Psoas muscle (tissue), 7 donors: ENCODE measurements at regions not wholly inside any gene's neighbourhood (a gene's known extent, or its start where the extent isn't known, plus 50 kb on each side); places are given as distances from the start of the nearest gene placed in this dataset.

ENCODE experiments used
- ATAC-seq, 4 donors: fragments of 200-7000 bp; cut with Tn5 transposase; one replicate each; pipeline ENCODE4 v1.9.1; 2020; ENCODE audit warnings: moderate library complexity in 3 of 4, mild to moderate bottlenecking in 2 of 4
- DNase-seq, 2 donors: peaks; one replicate each; pipeline ENCODE4 v3.0.0-alpha.2; 2020
- H3K27ac ChIP-seq: fragments of 200-600 bp; one replicate; pipeline ENCODE4 v1.8.0; 2022
- H3K27me3 ChIP-seq, 3 donors: fragments of 200-600 bp in 1 of 3; one replicate each; pipeline versions ENCODE4 v1.6.1 to v1.8.0; 2013 to 2022; ENCODE audit warnings: low read length in 2 of 3, mild to moderate bottlenecking in 2 of 3, moderate library complexity in 1 of 3; ENCODE audit not compliant: insufficient read depth in 3 of 3
- H3K36me3 ChIP-seq, 2 donors: fragments of 200-600 bp in 1 of 2; one replicate each; pipeline versions ENCODE4 v1.6.1 to v1.8.0; 2013 to 2022; ENCODE audit warnings: low read depth in 1 of 2, mild to moderate bottlenecking in 1 of 2, moderate library complexity in 1 of 2; ENCODE audit not compliant: insufficient read depth in 1 of 2
- H3K4me1 ChIP-seq: fragments of 200-600 bp; one replicate; pipeline ENCODE4 v1.8.0; 2022
- H3K4me3 ChIP-seq: fragments of 200-600 bp; one replicate; pipeline ENCODE4 v1.8.0; 2022; ENCODE audit warnings: mild to moderate bottlenecking
- H3K9me3 ChIP-seq: fragments of 200-600 bp; one replicate; pipeline ENCODE4 v1.8.0; 2022
- CTCF ChIP-seq: fragments of 200-600 bp; IDR thresholded peaks from one replicate; pipeline ENCODE4 v1.8.0; 2022; ENCODE audit warnings: antibody characterized with exemption
- WGBS, 3 donors: extraction: QIAGEN DNeasy Blood & Tissue Kit; methylation state at CpG; one replicate each; pipeline versions ENCODE4 v1.1.6 to v1.1.7; 2013; 5-methylcytosine and 5-hydroxymethylcytosine counted together
- intact Hi-C, 2 donors: fragments of 100-400 bp; cut with DNase I; formaldehyde crosslinking; loops; one replicate each; pipeline versions ENCODE4 v1.11.0 to v1.14.2; 2022
- donor health status: healthy with polysubstance abuse.
- donor health status: DM: no; HTN: no; CAD: no; lungs with moderate emphysema.
- donor health status: Bipolar disorder and iron deficiency.
- donor health status: healthy.
- donor health status: DM: yes; HTN: yes; CAD: no.
- donor health status: DM: no; HTN: no; CAD: no.
- donor health status: DM: yes; HTN: yes; CAD: no.

- DNase-seq (no peak), ATAC-seq (no peak)
- Histone ChIP-seq H3K27me3 (no peaks in the 10 kb centered on the region), H3K4me1 (no peaks in the 10 kb centered on the region), H3K36me3 (no peaks in the 10 kb centered on the region), H3K4me3 (no peak overlapping the region), H3K9me3 (no peaks in the 10 kb centered on the region), H3K27ac (no peak overlapping the region)
- no peak for TF ChIP-seq CTCF
- intact Hi-C loops = no loop called here
- 70 to 80% (median 73%) methylated on average over 1 of the region's 1 CpG for WGBS, 3 donors
Observed at GRCh38 chr7:10677668-10678232, 295.9 kb upstream of the PHF14 start.

GRCh38 chr7:10684606-10685005, 289.1 kb upstream of the PHF14 start:
- no peak for DNase-seq
- H3K27ac ChIP-seq = no peak overlapping the region
- ATAC-seq = no peak
- H3K36me3 ChIP-seq = no peaks in the 10 kb centered on the region
- H3K4me1 ChIP-seq = no peaks in the 10 kb centered on the region
- WGBS, 3 donors = 73 to 90% (median 81%) methylated on average over 5 of the region's 5 CpGs
- no peaks in the 10 kb centered on the region for H3K9me3 ChIP-seq
- no peak overlapping the region for H3K4me3 ChIP-seq
- no peaks in the 10 kb centered on the region for H3K27me3 ChIP-seq
- no peak for TF ChIP-seq CTCF
- intact Hi-C loops = no loop called here

GRCh38 chr7:10685040-10685439, 288.6 kb upstream of the PHF14 start:
- Histone ChIP-seq H3K27ac (no peak overlapping the region), H3K36me3 (no peaks in the 10 kb centered on the region), H3K27me3 (no peaks in the 10 kb centered on the region), H3K4me1 (no peaks in the 10 kb centered on the region), H3K4me3 (no peak overlapping the region), H3K9me3 (no peaks in the 10 kb centered on the region)
- intact Hi-C loops = no loop called here
- TF ChIP-seq CTCF = no peak
- no peak for DNase-seq
- ATAC-seq = no peak

- Histone ChIP-seq H3K4me1 (no peaks in the 10 kb centered on the region), H3K27me3 (no peaks in the 10 kb centered on the region), H3K27ac (no peak overlapping the region), H3K9me3 (no peaks in the 10 kb centered on the region), H3K4me3 (no peak overlapping the region), H3K36me3 (no peaks in the 10 kb centered on the region)
- intact Hi-C loops = no loop called here
- ATAC-seq (no peak), DNase-seq (no peak)
- no peak for TF ChIP-seq CTCF
Observed at GRCh38 chr7:10688544-10688943, 285.1 kb upstream of the PHF14 start.

GRCh38 chr7:10696064-10696463, 277.6 kb upstream of the PHF14 start:
- DNase-seq (no peak), ATAC-seq (no peak)
- H3K9me3 ChIP-seq = peaks cover 5% of the 10 kb centered on the region
- H3K4me1 ChIP-seq = no peaks in the 10 kb centered on the region
- no peak for TF ChIP-seq CTCF
- H3K36me3 ChIP-seq = no peaks in the 10 kb centered on the region
- no peaks in the 10 kb centered on the region for H3K27me3 ChIP-seq
- no peak overlapping the region for H3K27ac ChIP-seq
- intact Hi-C loops = no loop called here
- H3K4me3 ChIP-seq = no peak overlapping the region
- 58 to 74% (median 59%) methylated on average over 5 of the region's 5 CpGs for WGBS, 3 donors
